SK-N-SH (cell line): ENCODE measurements at regions not wholly inside any gene's neighbourhood (a gene's known extent, or its start where the extent isn't known, plus 50 kb on each side); places are given as distances from the start of the nearest gene placed in this dataset.

Source experiments
- CTCF ChIA-PET: fragments of 300-600, 350-600 bp; formaldehyde crosslinking; extraction: SDS; loops from one replicate; lab custom pipeline; 2021; lab: Yijun Ruan, JAX
- POLR2A ChIA-PET: fragments of 350-600 bp; sonication (Branson Sonifier 250); formaldehyde crosslinking; extraction: SDS; loops from one replicate; lab custom pipeline; 2020; ENCODE audit warnings: antibody characterized with exemption, inconsistent platforms; lab: Yijun Ruan, JAX
- DNase-seq: peaks from one replicate; pipeline ENCODE4 v3.0.0; 2012
- H2AFZ ChIP-seq: fragments of 200-600 bp; sonication (generic); 2 replicates; pipeline ENCODE4 v1.8.1; 2016; ENCODE audit warnings: antibody characterized with exemption, mild to moderate bottlenecking, low read depth
- H3F3A ChIP-seq: fragments of 200-600 bp; sonication (generic); replicated peaks from 2 replicates; pipeline ENCODE3; 2016; ENCODE audit warnings: antibody characterized with exemption, mild to moderate bottlenecking; ENCODE audit not compliant: insufficient read depth
- H3K27ac ChIP-seq, 2 experiments: fragments of 200-500 bp in 1 of 2; fragments of 200-600 bp in 1 of 2; sonication (Bioruptor generic) in 1 of 2; sonication (generic), shearing (Covaris generic) in 1 of 2; 2 replicates each; pipeline versions ENCODE4 v1.5.1 to v1.6.1; 2014 to 2016; ENCODE audit warnings: low read depth in 2 of 2, inconsistent platforms in 1 of 2, low read length in 1 of 2, mild to moderate bottlenecking in 1 of 2, mixed read lengths in 1 of 2
- H3K27me3 ChIP-seq: fragments of 200-600 bp; sonication (generic), shearing (Covaris generic); 2 replicates; pipeline ENCODE4 v1.6.1; 2016; ENCODE audit warnings: mixed run types; ENCODE audit not compliant: insufficient read depth
- H3K36me3 ChIP-seq, 2 experiments: fragments of 200-500 bp in 1 of 2; fragments of 200-600 bp in 1 of 2; sonication (Bioruptor generic) in 1 of 2; sonication (generic) in 1 of 2; replicated peaks in 1 of 2; 2 replicates each; pipeline versions ENCODE3 to v1.5.1; 2014 to 2016; ENCODE audit warnings: low read length in 1 of 2, mild to moderate bottlenecking in 1 of 2; ENCODE audit not compliant: insufficient read depth in 2 of 2, control insufficient read depth in 1 of 2
- H3K4me1 ChIP-seq, 2 experiments: fragments of 200-500 bp in 1 of 2; fragments of 200-600 bp in 1 of 2; sonication (Bioruptor generic) in 1 of 2; sonication (generic), shearing (Covaris generic) in 1 of 2; 2 replicates each; pipeline versions ENCODE4 v1.5.1 to v1.6.1; 2014 to 2016; ENCODE audit warnings: low read depth in 1 of 2, low read length in 1 of 2, mixed run types in 1 of 2; ENCODE audit not compliant: insufficient read depth in 2 of 2, control insufficient read depth in 1 of 2
- H3K4me2 ChIP-seq: fragments of 200-600 bp; sonication (generic), shearing (Covaris generic); 2 replicates; pipeline ENCODE4 v1.6.1; 2017; ENCODE audit warnings: mixed run types
- H3K4me3 ChIP-seq, 2 experiments: fragments of 200-500 bp in 1 of 2; fragments of 200-600 bp in 1 of 2; sonication (Bioruptor generic) in 1 of 2; sonication (generic), shearing (Covaris generic) in 1 of 2; 2 replicates each; pipeline versions ENCODE4 v1.5.1 to v1.8.1; 2014 to 2016; ENCODE audit warnings: low read depth in 2 of 2, inconsistent platforms in 1 of 2, low read length in 1 of 2, mild to moderate bottlenecking in 1 of 2, mixed read lengths in 1 of 2, moderate library complexity in 1 of 2
- H3K79me2 ChIP-seq: fragments of 200-600 bp; sonication (generic); 2 replicates; pipeline ENCODE4 v1.8.1; 2017; ENCODE audit warnings: mild to moderate bottlenecking; ENCODE audit not compliant: insufficient read depth
- H3K9ac ChIP-seq: fragments of 200-600 bp; sonication (generic); 2 replicates; pipeline ENCODE4 v1.6.1; 2017; ENCODE audit warnings: mixed run types
- H3K9me2 ChIP-seq: fragments of 200-600 bp; sonication (generic); 2 replicates; pipeline ENCODE4 v1.6.1; 2017; ENCODE audit warnings: mixed run types
- H3K9me3 ChIP-seq: fragments of 200-600 bp; sonication (generic); 2 replicates; pipeline ENCODE4 v1.6.1; 2017; ENCODE audit warnings: mixed run types, mild to moderate bottlenecking, moderate library complexity
- H4K20me1 ChIP-seq: fragments of 200-600 bp; sonication (generic); 2 replicates; pipeline ENCODE4 v1.6.1; 2017; ENCODE audit warnings: mild to moderate bottlenecking, mixed run types; ENCODE audit not compliant: insufficient read depth
- ELF1 ChIP-seq: IDR thresholded peaks from 2 replicates; pipeline ENCODE4 v1.4.0; 2012
- EZH2phosphoT487 ChIP-seq: fragments of 200-600 bp; sonication (generic); IDR thresholded peaks from 2 replicates; pipeline ENCODE4 v1.6.1; 2017; ENCODE audit warnings: low read depth, mixed run types, mild to moderate bottlenecking, antibody characterized with exemption, moderate library complexity, borderline replicate concordance
- FOSL2 ChIP-seq: IDR thresholded peaks from 2 replicates; pipeline ENCODE4 v1.4.0; 2012; ENCODE audit warnings: low read depth, mild to moderate bottlenecking, moderate library complexity, borderline replicate concordance
- GABPA ChIP-seq: IDR thresholded peaks from 2 replicates; pipeline ENCODE4 v1.4.0; 2012; ENCODE audit warnings: low read depth, mild to moderate bottlenecking
- GATA2 ChIP-seq: sonication (generic); formaldehyde crosslinking; IDR thresholded peaks from 2 replicates; pipeline ENCODE4 v1.5.0; 2020; ENCODE audit warnings: mild to moderate bottlenecking, missing genetic modification reagents
- JUND ChIP-seq: IDR thresholded peaks from 2 replicates; pipeline ENCODE4 v1.4.0; 2012
- MEF2A ChIP-seq: IDR thresholded peaks from 2 replicates; pipeline ENCODE4 v1.4.0; 2012; ENCODE audit warnings: low read depth, borderline replicate concordance
- MXI1 ChIP-seq: IDR thresholded peaks from 2 replicates; pipeline ENCODE4 v1.6.1; 2012; ENCODE audit warnings: mild to moderate bottlenecking, low read depth, low read length, improper control_type of control experiment
- RFX5 ChIP-seq: IDR thresholded peaks from 2 replicates; pipeline ENCODE4 v1.6.1; 2012; ENCODE audit warnings: mild to moderate bottlenecking, improper control_type of control experiment, low read length
- RXRA ChIP-seq: IDR thresholded peaks from 2 replicates; pipeline ENCODE4 v1.4.0; 2012; ENCODE audit warnings: low read depth, mild to moderate bottlenecking, borderline replicate concordance
- SIN3A ChIP-seq: IDR thresholded peaks from 2 replicates; pipeline ENCODE4 v1.6.1; 2012; ENCODE audit warnings: low read depth, mild to moderate bottlenecking, low read length, moderate library complexity, borderline replicate concordance
- SMC3 ChIP-seq: IDR thresholded peaks from 2 replicates; pipeline ENCODE4 v1.6.1; 2012; ENCODE audit warnings: low read depth, low read length, improper control_type of control experiment
- TAF1 ChIP-seq: IDR thresholded peaks from 2 replicates; pipeline ENCODE4 v1.6.1; 2012; ENCODE audit warnings: low read depth, mild to moderate bottlenecking, low read length, moderate library complexity, borderline replicate concordance
- TCF12 ChIP-seq: IDR thresholded peaks from 2 replicates; pipeline ENCODE4 v1.4.0; 2012
- TEAD4 ChIP-seq: IDR thresholded peaks from 2 replicates; pipeline ENCODE4 v1.4.0; 2012; ENCODE audit warnings: mild to moderate bottlenecking, borderline replicate concordance; ENCODE audit not compliant: insufficient read depth
- YY1 ChIP-seq: IDR thresholded peaks from 2 replicates; pipeline ENCODE4 v1.4.0; 2012; ENCODE audit warnings: low read depth, mild to moderate bottlenecking
- WGBS: methylation state at CpG from one replicate; pipeline ENCODE4 v1.1.6; 2017; ENCODE audit warnings: low lambda C conversion rate; 5-methylcytosine and 5-hydroxymethylcytosine counted together
- TF ChIP-seq, protein P1 (sequence below): fragments of 150-350 bp; IDR thresholded peaks from 2 replicates; pipeline ENCODE4 v1.6.1; 2017; ENCODE audit warnings: antibody characterized with exemption, low read length, low read depth, borderline replicate concordance
- TF ChIP-seq, protein P2 (sequence below): fragments of 200-600 bp; sonication (generic); IDR thresholded peaks from 2 replicates; pipeline ENCODE4 v1.6.1; 2017; ENCODE audit warnings: antibody characterized with exemption, mild to moderate bottlenecking, moderate library complexity
- TF ChIP-seq, protein P3 (sequence below): fragments of 150-350 bp; IDR thresholded peaks from 2 replicates; pipeline ENCODE4 v1.6.1; 2016; ENCODE audit warnings: mild to moderate bottlenecking, low read depth, low read length
- TF ChIP-seq, protein P4 (sequence below): IDR thresholded peaks from 2 replicates; pipeline ENCODE4 v1.6.1; 2012; ENCODE audit warnings: mild to moderate bottlenecking, low read depth, low read length, moderate library complexity
- TF ChIP-seq, protein P5 (sequence below): IDR thresholded peaks from 2 replicates; pipeline ENCODE4 v1.4.0; 2012; ENCODE audit warnings: low read depth, borderline replicate concordance

DNA sequence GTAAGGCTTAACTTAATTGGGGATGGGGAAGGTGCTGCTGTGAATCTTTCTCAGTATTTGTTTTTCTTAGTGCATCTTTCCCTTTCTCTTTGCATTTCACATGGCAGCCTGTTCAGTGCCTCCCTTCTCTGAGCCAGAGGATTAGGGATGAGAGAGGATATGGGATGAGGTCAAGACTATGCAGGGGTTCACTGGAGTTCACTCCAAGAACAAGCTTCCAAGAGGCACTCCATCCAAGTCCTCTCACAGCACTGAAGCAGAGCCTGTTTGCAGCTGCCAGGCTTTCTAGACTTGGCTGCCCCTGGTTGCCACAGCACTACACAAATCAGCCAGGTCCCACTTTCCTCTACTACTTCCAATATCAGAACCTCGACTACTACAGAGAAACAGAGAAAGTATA lies 80.3 kb upstream of the GYPC start (continued):
- TF ChIP-seq, protein P1, sequence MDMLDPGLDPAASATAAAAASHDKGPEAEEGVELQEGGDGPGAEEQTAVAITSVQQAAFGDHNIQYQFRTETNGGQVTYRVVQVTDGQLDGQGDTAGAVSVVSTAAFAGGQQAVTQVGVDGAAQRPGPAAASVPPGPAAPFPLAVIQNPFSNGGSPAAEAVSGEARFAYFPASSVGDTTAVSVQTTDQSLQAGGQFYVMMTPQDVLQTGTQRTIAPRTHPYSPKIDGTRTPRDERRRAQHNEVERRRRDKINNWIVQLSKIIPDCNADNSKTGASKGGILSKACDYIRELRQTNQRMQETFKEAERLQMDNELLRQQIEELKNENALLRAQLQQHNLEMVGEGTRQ, result no peak

DNA sequence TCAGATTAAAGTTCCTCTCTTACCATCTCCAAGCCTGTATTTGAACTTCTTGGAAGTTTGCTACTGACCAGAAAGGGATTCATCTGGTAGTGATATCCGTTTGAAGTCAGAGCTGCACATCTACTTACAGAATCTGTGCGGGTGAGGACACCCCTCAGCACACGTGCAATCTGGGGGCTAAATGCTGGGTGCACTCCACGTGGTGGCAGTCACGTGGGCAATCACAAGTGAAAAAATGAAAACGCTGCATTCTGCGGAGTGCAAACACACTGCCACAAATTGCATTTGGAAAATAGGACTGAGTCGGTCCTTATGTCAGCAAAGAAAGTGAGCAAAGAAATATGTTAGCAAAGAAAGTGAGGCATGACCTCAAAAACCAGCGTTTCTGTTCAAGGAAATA lies 76.1 kb upstream of the GYPC start:
- 10% methylated on average over 9 of the region's 9 CpGs for WGBS
- Histone ChIP-seq H3K4me3 (no peak overlapping the region), H3K36me3 (no peaks in the 10 kb centered on the region), H3K9me2 (no peaks in the 10 kb centered on the region), H3K4me1 (no peaks in the 10 kb centered on the region), H3K4me2 (no peak overlapping the region), H3K9ac (no peak overlapping the region), H3F3A (no peaks in the 10 kb centered on the region), H3K79me2 (no peaks in the 10 kb centered on the region), H3K9me3 (no peaks in the 10 kb centered on the region), H3K27me3 (no peaks in the 10 kb centered on the region), H4K20me1 (no peaks in the 10 kb centered on the region), H3K27ac (no peak overlapping the region), H2AFZ (no peak overlapping the region)
- TF ChIP-seq TCF12, result no peak
- no peak for TF ChIP-seq SMC3
- TF ChIP-seq, protein P2, sequence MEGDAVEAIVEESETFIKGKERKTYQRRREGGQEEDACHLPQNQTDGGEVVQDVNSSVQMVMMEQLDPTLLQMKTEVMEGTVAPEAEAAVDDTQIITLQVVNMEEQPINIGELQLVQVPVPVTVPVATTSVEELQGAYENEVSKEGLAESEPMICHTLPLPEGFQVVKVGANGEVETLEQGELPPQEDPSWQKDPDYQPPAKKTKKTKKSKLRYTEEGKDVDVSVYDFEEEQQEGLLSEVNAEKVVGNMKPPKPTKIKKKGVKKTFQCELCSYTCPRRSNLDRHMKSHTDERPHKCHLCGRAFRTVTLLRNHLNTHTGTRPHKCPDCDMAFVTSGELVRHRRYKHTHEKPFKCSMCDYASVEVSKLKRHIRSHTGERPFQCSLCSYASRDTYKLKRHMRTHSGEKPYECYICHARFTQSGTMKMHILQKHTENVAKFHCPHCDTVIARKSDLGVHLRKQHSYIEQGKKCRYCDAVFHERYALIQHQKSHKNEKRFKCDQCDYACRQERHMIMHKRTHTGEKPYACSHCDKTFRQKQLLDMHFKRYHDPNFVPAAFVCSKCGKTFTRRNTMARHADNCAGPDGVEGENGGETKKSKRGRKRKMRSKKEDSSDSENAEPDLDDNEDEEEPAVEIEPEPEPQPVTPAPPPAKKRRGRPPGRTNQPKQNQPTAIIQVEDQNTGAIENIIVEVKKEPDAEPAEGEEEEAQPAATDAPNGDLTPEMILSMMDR, result no peak
- no peak for TF ChIP-seq TEAD4
- TF ChIP-seq SIN3A, result no peak
- TF ChIP-seq MXI1, result no peak
- TF ChIP-seq GABPA, result no peak
- no peak for TF ChIP-seq ELF1
- TF ChIP-seq, protein P3, sequence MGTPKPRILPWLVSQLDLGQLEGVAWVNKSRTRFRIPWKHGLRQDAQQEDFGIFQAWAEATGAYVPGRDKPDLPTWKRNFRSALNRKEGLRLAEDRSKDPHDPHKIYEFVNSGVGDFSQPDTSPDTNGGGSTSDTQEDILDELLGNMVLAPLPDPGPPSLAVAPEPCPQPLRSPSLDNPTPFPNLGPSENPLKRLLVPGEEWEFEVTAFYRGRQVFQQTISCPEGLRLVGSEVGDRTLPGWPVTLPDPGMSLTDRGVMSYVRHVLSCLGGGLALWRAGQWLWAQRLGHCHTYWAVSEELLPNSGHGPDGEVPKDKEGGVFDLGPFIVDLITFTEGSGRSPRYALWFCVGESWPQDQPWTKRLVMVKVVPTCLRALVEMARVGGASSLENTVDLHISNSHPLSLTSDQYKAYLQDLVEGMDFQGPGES, result no peak
- TF ChIP-seq GATA2 (CRISPR knock-in tag), result no peak
- TF ChIP-seq MEF2A, result no peak
- no peak for TF ChIP-seq RXRA
- no peak for TF ChIP-seq TAF1
- no peak for TF ChIP-seq RFX5
- TF ChIP-seq, protein P4, sequence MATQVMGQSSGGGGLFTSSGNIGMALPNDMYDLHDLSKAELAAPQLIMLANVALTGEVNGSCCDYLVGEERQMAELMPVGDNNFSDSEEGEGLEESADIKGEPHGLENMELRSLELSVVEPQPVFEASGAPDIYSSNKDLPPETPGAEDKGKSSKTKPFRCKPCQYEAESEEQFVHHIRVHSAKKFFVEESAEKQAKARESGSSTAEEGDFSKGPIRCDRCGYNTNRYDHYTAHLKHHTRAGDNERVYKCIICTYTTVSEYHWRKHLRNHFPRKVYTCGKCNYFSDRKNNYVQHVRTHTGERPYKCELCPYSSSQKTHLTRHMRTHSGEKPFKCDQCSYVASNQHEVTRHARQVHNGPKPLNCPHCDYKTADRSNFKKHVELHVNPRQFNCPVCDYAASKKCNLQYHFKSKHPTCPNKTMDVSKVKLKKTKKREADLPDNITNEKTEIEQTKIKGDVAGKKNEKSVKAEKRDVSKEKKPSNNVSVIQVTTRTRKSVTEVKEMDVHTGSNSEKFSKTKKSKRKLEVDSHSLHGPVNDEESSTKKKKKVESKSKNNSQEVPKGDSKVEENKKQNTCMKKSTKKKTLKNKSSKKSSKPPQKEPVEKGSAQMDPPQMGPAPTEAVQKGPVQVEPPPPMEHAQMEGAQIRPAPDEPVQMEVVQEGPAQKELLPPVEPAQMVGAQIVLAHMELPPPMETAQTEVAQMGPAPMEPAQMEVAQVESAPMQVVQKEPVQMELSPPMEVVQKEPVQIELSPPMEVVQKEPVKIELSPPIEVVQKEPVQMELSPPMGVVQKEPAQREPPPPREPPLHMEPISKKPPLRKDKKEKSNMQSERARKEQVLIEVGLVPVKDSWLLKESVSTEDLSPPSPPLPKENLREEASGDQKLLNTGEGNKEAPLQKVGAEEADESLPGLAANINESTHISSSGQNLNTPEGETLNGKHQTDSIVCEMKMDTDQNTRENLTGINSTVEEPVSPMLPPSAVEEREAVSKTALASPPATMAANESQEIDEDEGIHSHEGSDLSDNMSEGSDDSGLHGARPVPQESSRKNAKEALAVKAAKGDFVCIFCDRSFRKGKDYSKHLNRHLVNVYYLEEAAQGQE, result no peak
- no peak for TF ChIP-seq FOSL2
- TF ChIP-seq, protein P5, sequence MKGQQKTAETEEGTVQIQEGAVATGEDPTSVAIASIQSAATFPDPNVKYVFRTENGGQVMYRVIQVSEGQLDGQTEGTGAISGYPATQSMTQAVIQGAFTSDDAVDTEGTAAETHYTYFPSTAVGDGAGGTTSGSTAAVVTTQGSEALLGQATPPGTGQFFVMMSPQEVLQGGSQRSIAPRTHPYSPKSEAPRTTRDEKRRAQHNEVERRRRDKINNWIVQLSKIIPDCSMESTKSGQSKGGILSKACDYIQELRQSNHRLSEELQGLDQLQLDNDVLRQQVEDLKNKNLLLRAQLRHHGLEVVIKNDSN, result no peak
- TF ChIP-seq YY1, result no peak
- TF ChIP-seq EZH2phosphoT487, result no peak
- no peak for TF ChIP-seq JUND
- POLR2A ChIA-PET, result no interaction called here
- CTCF ChIA-PET, result no interaction called here
- DNase-seq, result no peak
